WERI-Rb-1 (cell line): ENCODE measurements at regions not wholly inside any gene's neighbourhood (a gene's known extent, or its start where the extent isn't known, plus 50 kb on each side); places are given as distances from the start of the nearest gene placed in this dataset.

Experiments used
- DNase-seq: peaks from one replicate; pipeline ENCODE4 v3.0.0-alpha.2; 2020
- H3K27ac ChIP-seq: fragments of 250-450 bp; sonication (Bioruptor Pico); 2 replicates; pipeline ENCODE4 v1.5.1; 2020; ENCODE audit warnings: mild to moderate bottlenecking, moderate library complexity
- H3K27me3 ChIP-seq: fragments of 250-450 bp; sonication (Bioruptor Pico); 2 replicates; pipeline ENCODE4 v1.5.1; 2021; ENCODE audit warnings: mild to moderate bottlenecking, low read depth, moderate library complexity; ENCODE audit not compliant: insufficient read depth, severe bottlenecking
- H3K36me3 ChIP-seq: fragments of 250-450 bp; sonication (Bioruptor Pico); 2 replicates; pipeline ENCODE4 v1.5.1; 2020; ENCODE audit warnings: mild to moderate bottlenecking, moderate library complexity
- H3K4me3 ChIP-seq: 2 replicates; pipeline ENCODE4 v1.5.1; 2011; ENCODE audit warnings: low read depth, mild to moderate bottlenecking, control low read depth, low read length
- H3K9me3 ChIP-seq: fragments of 250-450 bp; sonication (Bioruptor Pico); 2 replicates; pipeline ENCODE4 v1.5.1; 2021; ENCODE audit warnings: mild to moderate bottlenecking, moderate library complexity; ENCODE audit not compliant: severe bottlenecking
- CTCF ChIP-seq: IDR thresholded peaks from 2 replicates; pipeline ENCODE4 v1.5.1; 2011; ENCODE audit warnings: low read depth, mild to moderate bottlenecking, control low read depth, inconsistent platforms, low read length

- Histone ChIP-seq H3K27me3 (peaks cover 70% of the 10 kb centered on the region), H3K9me3 (no peaks in the 10 kb centered on the region), H3K27ac (no peak overlapping the region), H3K36me3 (no peaks in the 10 kb centered on the region), H3K4me3 (no peak overlapping the region)
- TF ChIP-seq CTCF: no peak
- no peak for DNase-seq
Observed at GRCh38 chr16:80029761-80030481, 429.4 kb upstream of the MAF start.

GRCh38 chr16:80029381-80029630 is 428.8 kb upstream of the MAF start:
- Histone ChIP-seq H3K27ac (no peak overlapping the region), H3K9me3 (no peaks in the 10 kb centered on the region), H3K27me3 (peaks cover 74% of the 10 kb centered on the region), H3K36me3 (no peaks in the 10 kb centered on the region), H3K4me3 (no peak overlapping the region)
- TF ChIP-seq CTCF: no peak
- no peak for DNase-seq

- H3K27me3 ChIP-seq: peaks cover 79% of the 10 kb centered on the region
- DNase-seq: no peak
- no peaks in the 10 kb centered on the region for H3K9me3 ChIP-seq
- no peak overlapping the region for H3K4me3 ChIP-seq
- TF ChIP-seq CTCF: no peak
- H3K27ac ChIP-seq: no peak overlapping the region
- H3K36me3 ChIP-seq: no peaks in the 10 kb centered on the region
Observed at GRCh38 chr16:80028581-80029380, 428.2 kb upstream of the MAF start.

GRCh38 chr16:80027007-80027965 is 426.7 kb upstream of the MAF start:
- H3K4me3 ChIP-seq: no peak overlapping the region
- H3K9me3 ChIP-seq: no peaks in the 10 kb centered on the region
- peak; percentile 6 for DNase-seq

GRCh38 chr16:80025236-80025635 is 424.7 kb upstream of the MAF start:
- Histone ChIP-seq H3K27ac (no peak overlapping the region), H3K4me3 (no peak overlapping the region), H3K9me3 (no peaks in the 10 kb centered on the region), H3K36me3 (no peaks in the 10 kb centered on the region), H3K27me3 (peaks cover 84% of the 10 kb centered on the region)
- no peak for TF ChIP-seq CTCF
- no peak for DNase-seq

More at GRCh38 chr16:80027007-80027965, 426.7 kb upstream of the MAF start:
- no peak for TF ChIP-seq CTCF
- Histone ChIP-seq H3K27ac (no peak overlapping the region), H3K36me3 (no peaks in the 10 kb centered on the region), H3K27me3 (peaks cover 82% of the 10 kb centered on the region)
